GM20000 (cell line): ENCODE measurements at regions not wholly inside any gene's neighbourhood (a gene's known extent, or its start where the extent isn't known, plus 50 kb on each side); places are given as distances from the start of the nearest gene placed in this dataset.
"Not testable (repeated sequence)": the region's sequence is repeated elsewhere in the genome, so short reads cannot be mapped to it uniquely, and the experiment has no call there.

Experiments
- DNase-seq: peaks from one replicate; pipeline ENCODE4 v3.0.0; 2012; ENCODE audit warnings: low spot score
- CTCF ChIP-seq: IDR thresholded peaks from 2 replicates; pipeline ENCODE4 v1.5.1; 2012; ENCODE audit warnings: mild to moderate bottlenecking, control low read depth; ENCODE audit errors: extremely low read depth, missing control alignments

GRCh38 chr7:110442381-110442837, 648.5 kb upstream of the LRRN3 start:
- no peak for TF ChIP-seq CTCF
- DNase-seq = peak; percentile 22

- no peak for DNase-seq
- no peak for TF ChIP-seq CTCF
Measured at GRCh38 chr7:110446658-110447057, 644.3 kb upstream of the LRRN3 start.

DNA sequence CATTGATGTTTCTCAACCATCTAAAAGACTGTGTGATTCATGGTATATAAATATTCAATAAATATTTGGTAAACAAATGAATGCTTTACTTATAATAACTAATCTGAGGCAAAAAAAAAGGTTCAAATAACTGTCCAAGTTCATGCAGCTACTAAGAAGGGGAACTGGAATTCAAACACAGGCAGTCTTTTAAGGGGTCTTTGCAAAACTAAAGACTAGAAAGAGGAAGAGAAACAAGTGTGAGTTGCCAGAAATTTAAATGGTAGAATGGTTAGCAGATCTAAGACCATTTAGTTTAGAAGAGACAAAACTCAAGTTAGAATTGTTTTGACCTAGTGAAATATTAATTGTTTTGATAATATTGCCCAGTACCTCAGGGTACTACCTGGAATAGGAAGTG, 642.0 kb upstream of the LRRN3 start:
- no peak for TF ChIP-seq CTCF
- DNase-seq = no peak

- TF ChIP-seq CTCF = no peak
- DNase-seq = peak; percentile 10
Measured at GRCh38 chr7:110454713-110455112, 636.2 kb upstream of the LRRN3 start.

GRCh38 chr7:110461621-110462020, 629.3 kb upstream of the LRRN3 start:
- DNase-seq = no peak
- no peak for TF ChIP-seq CTCF

DNA sequence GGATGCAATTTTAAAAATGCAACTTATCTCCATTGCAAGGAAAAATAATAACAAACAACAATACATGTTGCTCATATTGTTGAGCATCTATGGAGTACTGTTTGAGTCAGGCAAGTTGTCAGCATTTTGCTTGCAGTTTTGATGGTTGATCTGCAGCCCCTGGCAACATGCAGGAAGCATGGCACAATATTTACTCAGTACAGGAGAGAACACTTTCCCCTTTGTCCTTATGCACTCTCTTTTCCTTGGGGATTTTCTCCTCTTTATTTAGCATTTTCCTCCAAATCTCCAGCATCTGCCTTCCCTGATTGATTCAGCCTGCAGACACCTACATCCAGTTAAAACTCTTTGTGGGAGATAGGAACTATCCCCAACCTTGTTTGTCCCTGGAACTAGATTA, 620.5 kb upstream of the LRRN3 start:
- no peak for DNase-seq
- no peak for TF ChIP-seq CTCF

DNA sequence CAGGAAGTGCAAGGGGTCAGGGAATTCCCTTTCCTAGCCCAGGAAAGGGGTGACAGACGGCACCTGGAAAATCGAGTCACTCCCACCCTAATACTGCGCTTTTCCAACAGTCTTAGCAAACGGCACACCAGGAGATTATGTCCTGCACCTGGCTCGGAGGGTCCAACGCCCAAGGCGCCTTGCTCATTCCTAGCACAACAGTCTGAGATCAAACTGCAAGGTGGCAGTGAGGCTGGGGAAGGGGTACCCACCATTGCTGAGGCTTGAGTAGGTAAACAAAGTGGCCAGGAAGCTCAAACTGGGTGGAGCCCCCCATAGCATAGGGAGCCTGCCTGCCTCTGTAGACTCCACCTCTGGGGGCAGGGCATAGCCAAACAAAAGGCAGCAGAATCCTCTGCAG, 618.5 kb upstream of the LRRN3 start:
- DNase-seq = not testable (repeated sequence)

DNA sequence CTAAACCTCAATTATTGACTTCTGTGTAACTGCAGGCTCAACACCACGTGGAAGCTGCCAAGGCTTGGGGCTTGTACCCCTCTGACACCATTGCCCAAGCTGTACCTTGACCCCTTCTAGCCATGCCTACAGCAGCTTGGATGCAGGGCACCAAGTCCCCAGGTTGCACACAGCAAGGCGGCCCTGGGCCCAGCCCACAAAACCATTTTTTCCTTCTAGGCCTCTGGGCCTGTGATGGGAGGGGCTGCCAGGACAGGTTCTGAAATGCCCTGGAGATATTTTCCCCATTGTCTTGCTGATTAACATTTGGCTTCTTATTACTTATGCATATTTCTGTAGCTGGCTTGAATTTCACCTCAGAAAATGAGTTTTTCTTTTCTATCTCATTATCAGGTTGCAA, 610.0 kb upstream of the LRRN3 start:
- no peak for DNase-seq
- TF ChIP-seq CTCF = no peak
